Lung (tissue), 11 donors: ENCODE measurements at regions not wholly inside any gene's neighbourhood (a gene's known extent, or its start where the extent isn't known, plus 50 kb on each side); places are given as distances from the start of the nearest gene placed in this dataset.
A peak's percentile ranks its signal among the peaks of the same experiment; 100 is the strongest.

Source experiments
- ATAC-seq: fragments of 200-7000 bp; cut with Tn5 transposase; one replicate; pipeline ENCODE4 v1.9.1; 2020; ENCODE audit warnings: moderate number of reproducible peaks; ENCODE audit not compliant: insufficient read depth, low FRiP score
- DNase-seq, 3 donors: peaks; one replicate each; pipeline ENCODE4 v3.0.0-alpha.2; 2013 to 2017
- H3K27ac ChIP-seq, 2 donors: one replicate each; pipeline ENCODE4 v1.5.1; 2013; ENCODE audit warnings: mild to moderate bottlenecking in 2 of 2, moderate library complexity in 2 of 2, control low read depth in 1 of 2, inconsistent platforms in 1 of 2, low read depth in 1 of 2, low read length in 1 of 2
- H3K27me3 ChIP-seq, 3 donors: one replicate each; pipeline ENCODE4 v1.5.1; 2013; ENCODE audit warnings: low read length in 2 of 3; ENCODE audit not compliant: control insufficient read depth in 3 of 3, insufficient read depth in 3 of 3
- H3K36me3 ChIP-seq, 4 donors: one replicate each; pipeline ENCODE4 v1.5.1; 2013; ENCODE audit warnings: low read length in 4 of 4, mild to moderate bottlenecking in 1 of 4, moderate library complexity in 1 of 4; ENCODE audit not compliant: control insufficient read depth in 4 of 4, insufficient read depth in 4 of 4
- H3K4me1 ChIP-seq, 5 donors: one replicate each; pipeline ENCODE4 v1.5.1; 2013; ENCODE audit warnings: low read length in 5 of 5, mild to moderate bottlenecking in 2 of 5, moderate library complexity in 1 of 5; ENCODE audit not compliant: control insufficient read depth in 5 of 5, insufficient read depth in 5 of 5
- H3K4me3 ChIP-seq: one replicate; pipeline ENCODE4 v1.5.1; 2013; ENCODE audit warnings: mild to moderate bottlenecking, control low read depth, moderate library complexity
- H3K9ac ChIP-seq, 2 donors: one replicate each; pipeline ENCODE4 v1.5.1; 2013; ENCODE audit warnings: low read length in 2 of 2, control low read depth in 1 of 2; ENCODE audit not compliant: insufficient read depth in 1 of 2
- H3K9me3 ChIP-seq, 4 donors: one replicate each; pipeline ENCODE4 v1.5.1; 2013; ENCODE audit warnings: low read length in 3 of 4, mild to moderate bottlenecking in 1 of 4, moderate library complexity in 1 of 4; ENCODE audit not compliant: control insufficient read depth in 4 of 4, insufficient read depth in 3 of 4
- WGBS, 2 donors: extraction: QIAGEN DNeasy Blood & Tissue Kit; methylation state at CpG; one replicate each; pipeline ENCODE4 v1.1.7; 2013; 5-methylcytosine and 5-hydroxymethylcytosine counted together
- TF ChIP-seq, protein P1 (sequence below): IDR thresholded peaks from 2 replicates; pipeline ENCODE4 v1.5.1; 2012; ENCODE audit warnings: mild to moderate bottlenecking; ENCODE audit errors: control extremely low read depth, extremely low read depth
- donor health status: control.
- donor health status: control.
- donor health status: Bipolar disorder and iron deficiency.
- donor health status: healthy.
- donor health status: DM: yes; HTN: yes; CAD: no.

GRCh38 chr5:123810746-123811340, 298.9 kb downstream of the CSNK1G3 start:
- WGBS, 2 donors: 58 to 61% methylated on average over 8 of the region's 8 CpGs
- TF ChIP-seq, protein P1, sequence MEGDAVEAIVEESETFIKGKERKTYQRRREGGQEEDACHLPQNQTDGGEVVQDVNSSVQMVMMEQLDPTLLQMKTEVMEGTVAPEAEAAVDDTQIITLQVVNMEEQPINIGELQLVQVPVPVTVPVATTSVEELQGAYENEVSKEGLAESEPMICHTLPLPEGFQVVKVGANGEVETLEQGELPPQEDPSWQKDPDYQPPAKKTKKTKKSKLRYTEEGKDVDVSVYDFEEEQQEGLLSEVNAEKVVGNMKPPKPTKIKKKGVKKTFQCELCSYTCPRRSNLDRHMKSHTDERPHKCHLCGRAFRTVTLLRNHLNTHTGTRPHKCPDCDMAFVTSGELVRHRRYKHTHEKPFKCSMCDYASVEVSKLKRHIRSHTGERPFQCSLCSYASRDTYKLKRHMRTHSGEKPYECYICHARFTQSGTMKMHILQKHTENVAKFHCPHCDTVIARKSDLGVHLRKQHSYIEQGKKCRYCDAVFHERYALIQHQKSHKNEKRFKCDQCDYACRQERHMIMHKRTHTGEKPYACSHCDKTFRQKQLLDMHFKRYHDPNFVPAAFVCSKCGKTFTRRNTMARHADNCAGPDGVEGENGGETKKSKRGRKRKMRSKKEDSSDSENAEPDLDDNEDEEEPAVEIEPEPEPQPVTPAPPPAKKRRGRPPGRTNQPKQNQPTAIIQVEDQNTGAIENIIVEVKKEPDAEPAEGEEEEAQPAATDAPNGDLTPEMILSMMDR: no peak
- Histone ChIP-seq H3K27me3 (no peaks in the 10 kb centered on the region), H3K27ac (no peak overlapping the region), H3K9ac (no peak overlapping the region), H3K4me3 (no peak overlapping the region), H3K9me3 (no peaks in the 10 kb centered on the region), H3K36me3 (no peaks in the 10 kb centered on the region), H3K4me1 (peaks cover 8 to 71% (median 24%) of the 10 kb centered on the region in 5 donors)
- ATAC-seq: no peak
- DNase-seq: peak in 2 of 3 donors; percentile 42 to 58

- no peak for ATAC-seq
- WGBS, 2 donors: 38 to 59% methylated on average over 4 of the region's 4 CpGs
- Histone ChIP-seq H3K4me3 (no peak overlapping the region), H3K9ac (peak overlapping the region in 1 of 2 donors; percentile 43), H3K4me1 (peaks cover 8 to 66% (median 24%) of the 10 kb centered on the region in 5 donors), H3K27ac (peak overlapping the region in 1 of 2 donors; percentile 41), H3K36me3 (no peaks in the 10 kb centered on the region), H3K9me3 (no peaks in the 10 kb centered on the region), H3K27me3 (no peaks in the 10 kb centered on the region)
- DNase-seq: peak; percentile 19 to 65 (median 51)
- TF ChIP-seq, protein P1: no peak
Measured at GRCh38 chr5:123810253-123810652, 298.3 kb downstream of the CSNK1G3 start.

- TF ChIP-seq, protein P1: no peak
- Histone ChIP-seq H3K9ac (no peak overlapping the region), H3K9me3 (no peaks in the 10 kb centered on the region), H3K36me3 (no peaks in the 10 kb centered on the region), H3K4me1 (peaks cover 8 to 60% (median 19%) of the 10 kb centered on the region in 5 donors), H3K4me3 (no peak overlapping the region), H3K27me3 (no peaks in the 10 kb centered on the region), H3K27ac (peak overlapping the region in 1 of 2 donors; percentile 41)
- ATAC-seq (no peak), DNase-seq (peak; percentile 24 to 71 (median 54))
- WGBS, 2 donors: 32 to 41% methylated on average over 7 of the region's 7 CpGs
Measured at GRCh38 chr5:123809594-123810221, 297.7 kb downstream of the CSNK1G3 start.
